Naive B cell (primary cell): ENCODE measurements at regions not wholly inside any gene's neighbourhood (a gene's known extent, or its start where the extent isn't known, plus 50 kb on each side); places are given as distances from the start of the nearest gene placed in this dataset.
"Not testable (repeated sequence)": the region's sequence is repeated elsewhere in the genome, so short reads cannot be mapped to it uniquely, and the experiment has no call there.

Experiments used
- ATAC-seq, 2 donors: fragments of 150-1000 bp; cut with Tn5 transposase; 2 replicates each; pipeline ENCODE4 v1.10.0; 2021; ENCODE audit warnings: low read depth in 2 of 2, mild to moderate bottlenecking in 2 of 2, moderate library complexity in 2 of 2
- DNase-seq: peaks from one replicate; pipeline ENCODE4 v3.0.0; 2022
- H3K27ac Mint-ChIP-seq, 6 donors: one replicate each; pipeline ENCODE4 v1.8.0; 2020 to 2022; ENCODE audit warnings: mild to moderate bottlenecking in 6 of 6, mixed read lengths in 6 of 6, moderate library complexity in 5 of 6, inconsistent platforms in 2 of 6
- H3K27me3 Mint-ChIP-seq, 3 donors: one replicate each; pipeline ENCODE4 v1.8.0; 2021 to 2022; ENCODE audit warnings: mixed read lengths in 3 of 3, mild to moderate bottlenecking in 1 of 3
- H3K36me3 Mint-ChIP-seq, 2 donors: one replicate each; pipeline ENCODE4 v1.8.0; 2020 to 2022; ENCODE audit warnings: mixed read lengths in 2 of 2, inconsistent platforms in 1 of 2, mild to moderate bottlenecking in 1 of 2
- H3K4me1 Mint-ChIP-seq, 3 donors: one replicate each; pipeline ENCODE4 v1.8.0; 2020 to 2022; ENCODE audit warnings: mixed read lengths in 3 of 3, inconsistent platforms in 1 of 3, mild to moderate bottlenecking in 1 of 3, moderate library complexity in 1 of 3
- H3K4me3 Mint-ChIP-seq, 8 donors: one replicate each; pipeline ENCODE4 v1.8.0; 2020 to 2022; ENCODE audit warnings: mild to moderate bottlenecking in 8 of 8, mixed read lengths in 8 of 8, moderate library complexity in 8 of 8, inconsistent platforms in 2 of 8
- H3K9me3 Mint-ChIP-seq, 7 donors: one replicate each; pipeline ENCODE4 v1.8.0; 2020 to 2022; ENCODE audit warnings: mixed read lengths in 7 of 7, mild to moderate bottlenecking in 5 of 7, inconsistent platforms in 2 of 7, moderate library complexity in 1 of 7

- H3K4me1 Mint-ChIP-seq: no peaks in the 10 kb centered on the region
- H3K9me3 Mint-ChIP-seq: peaks cover 9 to 63% (median 33%) of the 10 kb centered on the region in 7 donors
- DNase-seq (no peak), ATAC-seq (no peak)
- no peak overlapping the region for H3K27ac Mint-ChIP-seq
- H3K4me3 Mint-ChIP-seq: peak overlapping the region in 1 of 8 donors; percentile 3
- no peaks in the 10 kb centered on the region for H3K27me3 Mint-ChIP-seq
- H3K36me3 Mint-ChIP-seq: peaks cover 11 to 13% of the 10 kb centered on the region in 2 donors
Observed at GRCh38 chr5:164127527-164127926, 622.1 kb downstream of the MAT2B start.

GRCh38 chr5:164132358-164132757 lies 626.9 kb downstream of the MAT2B start:
- no peak for DNase-seq
- no peaks in the 10 kb centered on the region for H3K27me3 Mint-ChIP-seq
- ATAC-seq: no peak
- H3K9me3 Mint-ChIP-seq: peaks cover 8 to 55% (median 26%) of the 10 kb centered on the region in 7 donors
- H3K27ac Mint-ChIP-seq: no peak overlapping the region
- no peak overlapping the region for H3K4me3 Mint-ChIP-seq
- peaks cover 6 to 13% of the 10 kb centered on the region in 2 donors for H3K36me3 Mint-ChIP-seq
- no peaks in the 10 kb centered on the region for H3K4me1 Mint-ChIP-seq

- ATAC-seq (no peak), DNase-seq (no peak)
- Mint-ChIP-seq H3K4me3 (no peak overlapping the region), H3K36me3 (no peaks in the 10 kb centered on the region), H3K27ac (no peak overlapping the region), H3K27me3 (no peaks in the 10 kb centered on the region), H3K4me1 (no peaks in the 10 kb centered on the region), H3K9me3 (peaks cover 0 to 14% (median 5%) of the 10 kb centered on the region in 7 donors)
Observed at GRCh38 chr5:164137095-164137494, 631.7 kb downstream of the MAT2B start.

- no peak overlapping the region for H3K27ac Mint-ChIP-seq
- H3K36me3 Mint-ChIP-seq: no peaks in the 10 kb centered on the region
- no peaks in the 10 kb centered on the region for H3K4me1 Mint-ChIP-seq
- H3K4me3 Mint-ChIP-seq: no peak overlapping the region
- ATAC-seq (no peak), DNase-seq (no peak)
- H3K27me3 Mint-ChIP-seq: no peaks in the 10 kb centered on the region
- H3K9me3 Mint-ChIP-seq: no peaks in the 10 kb centered on the region
Observed at GRCh38 chr5:164139423-164139822, 634.0 kb downstream of the MAT2B start.

GRCh38 chr5:164145458-164145857 lies 640.0 kb downstream of the MAT2B start:
- H3K36me3 Mint-ChIP-seq: no peaks in the 10 kb centered on the region
- H3K4me1 Mint-ChIP-seq: no peaks in the 10 kb centered on the region
- ATAC-seq: no peak
- no peak for DNase-seq
- no peaks in the 10 kb centered on the region for H3K9me3 Mint-ChIP-seq
- H3K27me3 Mint-ChIP-seq: no peaks in the 10 kb centered on the region
- H3K27ac Mint-ChIP-seq: no peak overlapping the region
- no peak overlapping the region for H3K4me3 Mint-ChIP-seq

- ATAC-seq: no peak
- H3K9me3 Mint-ChIP-seq: no peaks in the 10 kb centered on the region
- H3K4me1 Mint-ChIP-seq: no peaks in the 10 kb centered on the region
- DNase-seq: no peak
- H3K4me3 Mint-ChIP-seq: no peak overlapping the region
- no peaks in the 10 kb centered on the region for H3K36me3 Mint-ChIP-seq
- no peak overlapping the region for H3K27ac Mint-ChIP-seq
- no peaks in the 10 kb centered on the region for H3K27me3 Mint-ChIP-seq
Observed at GRCh38 chr5:164146223-164146622, 640.8 kb downstream of the MAT2B start.

GRCh38 chr5:164148292-164148691 lies 642.9 kb downstream of the MAT2B start:
- no peaks in the 10 kb centered on the region for H3K27me3 Mint-ChIP-seq
- no peaks in the 10 kb centered on the region for H3K4me1 Mint-ChIP-seq
- no peak for ATAC-seq
- H3K36me3 Mint-ChIP-seq: no peaks in the 10 kb centered on the region
- peaks cover 0 to 11% (median 4%) of the 10 kb centered on the region in 7 donors for H3K9me3 Mint-ChIP-seq
- DNase-seq: no peak
- H3K27ac Mint-ChIP-seq: no peak overlapping the region
- H3K4me3 Mint-ChIP-seq: no peak overlapping the region

GRCh38 chr5:164152539-164152938 lies 647.1 kb downstream of the MAT2B start:
- H3K9me3 Mint-ChIP-seq: peaks cover 0 to 13% (median 8%) of the 10 kb centered on the region in 7 donors
- ATAC-seq, DNase-seq, H3K27me3 Mint-ChIP-seq, H3K27ac Mint-ChIP-seq, H3K4me3 Mint-ChIP-seq, H3K4me1 Mint-ChIP-seq, H3K36me3 Mint-ChIP-seq: not testable (repeated sequence)

- no peaks in the 10 kb centered on the region for H3K4me1 Mint-ChIP-seq
- peaks cover 0 to 6% (median 0%) of the 10 kb centered on the region in 3 donors for H3K27me3 Mint-ChIP-seq
- H3K9me3 Mint-ChIP-seq: peaks cover 0 to 13% (median 8%) of the 10 kb centered on the region in 7 donors
- DNase-seq (no peak), ATAC-seq (no peak)
- no peak overlapping the region for H3K4me3 Mint-ChIP-seq
- H3K27ac Mint-ChIP-seq: no peak overlapping the region
- H3K36me3 Mint-ChIP-seq: peaks cover 0 to 8% of the 10 kb centered on the region in 2 donors
Observed at GRCh38 chr5:164153469-164154172, 648.2 kb downstream of the MAT2B start.

- Mint-ChIP-seq H3K36me3 (no peaks in the 10 kb centered on the region), H3K4me3 (no peak overlapping the region), H3K27ac (no peak overlapping the region), H3K4me1 (peaks cover 0 to 1% (median 0%) of the 10 kb centered on the region in 3 donors), H3K27me3 (peaks cover 0 to 16% (median 15%) of the 10 kb centered on the region in 3 donors), H3K9me3 (peaks cover 0 to 1% (median 0%) of the 10 kb centered on the region in 7 donors)
- DNase-seq: no peak
- ATAC-seq: no peak
Observed at GRCh38 chr5:164170814-164171213, 665.4 kb downstream of the MAT2B start.

GRCh38 chr5:164175083-164175482 lies 669.7 kb downstream of the MAT2B start:
- peaks cover 0 to 1% (median 0%) of the 10 kb centered on the region in 3 donors for H3K4me1 Mint-ChIP-seq
- no peak for ATAC-seq
- H3K27ac Mint-ChIP-seq: peak overlapping the region in 1 of 6 donors; percentile 7
- H3K36me3 Mint-ChIP-seq: no peaks in the 10 kb centered on the region
- no peaks in the 10 kb centered on the region for H3K9me3 Mint-ChIP-seq
- no peak for DNase-seq
- H3K4me3 Mint-ChIP-seq: no peak overlapping the region
- peaks cover 0 to 9% (median 6%) of the 10 kb centered on the region in 3 donors for H3K27me3 Mint-ChIP-seq

GRCh38 chr5:164179406-164179805 lies 674.0 kb downstream of the MAT2B start:
- DNase-seq (no peak), ATAC-seq (no peak)
- Mint-ChIP-seq H3K9me3 (no peaks in the 10 kb centered on the region), H3K4me3 (no peak overlapping the region), H3K27me3 (peaks cover 0 to 10% (median 8%) of the 10 kb centered on the region in 3 donors), H3K27ac (no peak overlapping the region), H3K4me1 (no peaks in the 10 kb centered on the region), H3K36me3 (no peaks in the 10 kb centered on the region)

GRCh38 chr5:164181604-164182003 lies 676.2 kb downstream of the MAT2B start:
- Mint-ChIP-seq H3K4me1 (no peaks in the 10 kb centered on the region), H3K27ac (peak overlapping the region in 1 of 6 donors; percentile 1), H3K36me3 (no peaks in the 10 kb centered on the region), H3K4me3 (no peak overlapping the region), H3K9me3 (no peaks in the 10 kb centered on the region), H3K27me3 (peaks cover 0 to 8% (median 5%) of the 10 kb centered on the region in 3 donors)
- DNase-seq (no peak), ATAC-seq (no peak)

- Mint-ChIP-seq H3K27ac (no peak overlapping the region), H3K4me3 (no peak overlapping the region), H3K9me3 (no peaks in the 10 kb centered on the region), H3K27me3 (peaks cover 0 to 8% (median 5%) of the 10 kb centered on the region in 3 donors), H3K36me3 (no peaks in the 10 kb centered on the region), H3K4me1 (no peaks in the 10 kb centered on the region)
- no peak for ATAC-seq
- DNase-seq: no peak
Observed at GRCh38 chr5:164184158-164184557, 678.7 kb downstream of the MAT2B start.
